Liver (tissue), 8 donors: ENCODE measurements at regions not wholly inside any gene's neighbourhood (a gene's known extent, or its start where the extent isn't known, plus 50 kb on each side); places are given as distances from the start of the nearest gene placed in this dataset.

Source experiments
- DNase-seq: peaks from one replicate; pipeline ENCODE4 v3.0.0-alpha.2; 2017; ENCODE audit warnings: low spot score
- H3K27ac ChIP-seq, 2 donors: one replicate each; pipeline ENCODE4 v1.7.0; 2013; ENCODE audit warnings: inconsistent platforms in 2 of 2, low read length in 2 of 2, control low read depth in 1 of 2, low read depth in 1 of 2, mild to moderate bottlenecking in 1 of 2
- H3K27me3 ChIP-seq, 4 donors: one replicate each; pipeline versions ENCODE4 v1.6.1 to v1.7.0; 2013; ENCODE audit warnings: low read length in 3 of 4, inconsistent platforms in 1 of 4, mild to moderate bottlenecking in 1 of 4, moderate library complexity in 1 of 4; ENCODE audit not compliant: control insufficient read depth in 4 of 4, insufficient read depth in 4 of 4
- H3K36me3 ChIP-seq, 4 donors: one replicate each; pipeline versions ENCODE4 v1.6.1 to v1.7.0; 2013; ENCODE audit warnings: low read length in 3 of 4, mild to moderate bottlenecking in 3 of 4, low read depth in 1 of 4, moderate library complexity in 1 of 4; ENCODE audit not compliant: control insufficient read depth in 4 of 4, insufficient read depth in 3 of 4
- H3K4me1 ChIP-seq, 4 donors: one replicate each; pipeline versions ENCODE4 v1.6.1 to v1.7.0; 2013; ENCODE audit warnings: low read length in 3 of 4, mild to moderate bottlenecking in 3 of 4, moderate library complexity in 1 of 4; ENCODE audit not compliant: control insufficient read depth in 4 of 4, insufficient read depth in 4 of 4
- H3K4me3 ChIP-seq, 3 donors: one replicate each; pipeline versions ENCODE4 v1.6.1 to v1.7.0; 2013; ENCODE audit warnings: low read length in 3 of 3, control low read depth in 1 of 3, low read depth in 1 of 3, mild to moderate bottlenecking in 1 of 3
- H3K9ac ChIP-seq, 2 donors: one replicate each; pipeline ENCODE4 v1.7.0; 2013; ENCODE audit warnings: low read length in 2 of 2, mild to moderate bottlenecking in 2 of 2, moderate library complexity in 2 of 2, control low read depth in 1 of 2, low read depth in 1 of 2
- H3K9me3 ChIP-seq, 4 donors: one replicate each; pipeline versions ENCODE4 v1.6.1 to v1.7.0; 2013; ENCODE audit warnings: low read length in 3 of 4; ENCODE audit not compliant: control insufficient read depth in 4 of 4
- CTCF ChIP-seq: fragments of 150-350 bp; IDR thresholded peaks from 2 replicates; pipeline ENCODE4 v1.5.1; 2017; ENCODE audit warnings: improper control_type of control experiment, low read depth, low read length; ENCODE audit not compliant: missing input control
- EGR1 ChIP-seq, 2 donors: IDR thresholded peaks; 2 replicates each; pipeline ENCODE4 v1.6.1; 2016 to 2018; ENCODE audit warnings: antibody characterized with exemption in 2 of 2, low read depth in 2 of 2
- FOXA1 ChIP-seq: IDR thresholded peaks from 2 replicates; pipeline ENCODE4 v1.6.1; 2016; ENCODE audit warnings: antibody characterized with exemption
- FOXA2 ChIP-seq: IDR thresholded peaks from 2 replicates; pipeline ENCODE4 v1.6.1; 2016; ENCODE audit warnings: antibody characterized with exemption
- HNF4A ChIP-seq, 2 donors: conservative IDR thresholded peaks; 2 replicates each; pipeline ENCODE4 v1.6.1; 2016; ENCODE audit warnings: antibody characterized with exemption in 2 of 2, mild to moderate bottlenecking in 2 of 2
- HNF4G ChIP-seq: IDR thresholded peaks from 2 replicates; pipeline ENCODE4 v1.6.1; 2016; ENCODE audit warnings: antibody characterized with exemption
- JUND ChIP-seq, 2 donors: IDR thresholded peaks; 2 replicates each; pipeline ENCODE4 v1.6.1; 2016; ENCODE audit warnings: antibody characterized with exemption in 2 of 2
- NR2F2 ChIP-seq: IDR thresholded peaks from 2 replicates; pipeline ENCODE4 v1.6.1; 2016; ENCODE audit warnings: antibody characterized with exemption
- RAD21 ChIP-seq, 2 donors: IDR thresholded peaks; 2 replicates each; pipeline ENCODE4 v1.6.1; 2016; ENCODE audit warnings: antibody characterized with exemption in 2 of 2, mild to moderate bottlenecking in 2 of 2
- SP1 ChIP-seq: IDR thresholded peaks from 2 replicates; pipeline ENCODE4 v1.6.1; 2018; ENCODE audit warnings: antibody characterized with exemption, mild to moderate bottlenecking
- WGBS: extraction: QIAGEN DNeasy Blood & Tissue Kit; methylation state at CpG from one replicate; pipeline ENCODE4 v1.1.7; 2013; 5-methylcytosine and 5-hydroxymethylcytosine counted together
- TF ChIP-seq, protein P1 (sequence below): IDR thresholded peaks from 2 replicates; pipeline ENCODE4 v1.6.1; 2016; ENCODE audit warnings: antibody characterized with exemption
- TF ChIP-seq, protein P2 (sequence below): IDR thresholded peaks from 2 replicates; pipeline ENCODE4 v1.6.1; 2016; ENCODE audit warnings: antibody characterized with exemption
- TF ChIP-seq, protein P3 (sequence below): IDR thresholded peaks from 2 replicates; pipeline ENCODE4 v1.6.1; 2016; ENCODE audit warnings: antibody characterized with exemption, mild to moderate bottlenecking
- TF ChIP-seq, protein P4 (sequence below): IDR thresholded peaks from 2 replicates; pipeline ENCODE4 v1.6.1; 2016; ENCODE audit warnings: antibody characterized with exemption
- donor health status: healthy.
- donor health status: healthy.
- donor health status: healthy.
- donor health status: healthy.
- donor health status: healthy.

GRCh38 chr5:87184605-87185004 lies 83.1 kb upstream of the RASA1 start:
- 80% methylated on average over 5 of the region's 5 CpGs for WGBS
- TF ChIP-seq JUND (IDR thresholded peaks at IDR 0.05) (no peak), HNF4A (conservative IDR thresholded peaks at IDR 0.05) (no peak), SP1 (no peak)
- Histone ChIP-seq H3K9me3 (no peaks in the 10 kb centered on the region), H3K4me1 (no peaks in the 10 kb centered on the region), H3K36me3 (no peaks in the 10 kb centered on the region), H3K9ac (no peak overlapping the region), H3K27ac (no peak overlapping the region), H3K27me3 (no peaks in the 10 kb centered on the region), H3K4me3 (no peak overlapping the region)
- no peak for DNase-seq

GRCh38 chr5:87185838-87186237 lies 81.8 kb upstream of the RASA1 start:
- H3K4me1 ChIP-seq, result no peaks in the 10 kb centered on the region
- H3K4me3 ChIP-seq, result no peak overlapping the region
- H3K9me3 ChIP-seq, result no peaks in the 10 kb centered on the region
- no peak for DNase-seq
- TF ChIP-seq FOXA2 (no peak), CTCF (no peak), HNF4G (no peak), FOXA1 (no peak), EGR1 (IDR thresholded peaks at IDR 0.05; ENCODE audit: low read depth in 2 of 2) (no peak), NR2F2 (no peak), SP1 (no peak), HNF4A (conservative IDR thresholded peaks at IDR 0.05) (no peak), RAD21 (IDR thresholded peaks at IDR 0.05) (no peak), JUND (IDR thresholded peaks at IDR 0.05) (no peak)
- TF ChIP-seq, protein P1, sequence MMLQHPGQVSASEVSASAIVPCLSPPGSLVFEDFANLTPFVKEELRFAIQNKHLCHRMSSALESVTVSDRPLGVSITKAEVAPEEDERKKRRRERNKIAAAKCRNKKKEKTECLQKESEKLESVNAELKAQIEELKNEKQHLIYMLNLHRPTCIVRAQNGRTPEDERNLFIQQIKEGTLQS, result no peak
- TF ChIP-seq, protein P2, sequence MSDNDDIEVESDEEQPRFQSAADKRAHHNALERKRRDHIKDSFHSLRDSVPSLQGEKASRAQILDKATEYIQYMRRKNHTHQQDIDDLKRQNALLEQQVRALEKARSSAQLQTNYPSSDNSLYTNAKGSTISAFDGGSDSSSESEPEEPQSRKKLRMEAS, result no peak
- TF ChIP-seq, protein P3, sequence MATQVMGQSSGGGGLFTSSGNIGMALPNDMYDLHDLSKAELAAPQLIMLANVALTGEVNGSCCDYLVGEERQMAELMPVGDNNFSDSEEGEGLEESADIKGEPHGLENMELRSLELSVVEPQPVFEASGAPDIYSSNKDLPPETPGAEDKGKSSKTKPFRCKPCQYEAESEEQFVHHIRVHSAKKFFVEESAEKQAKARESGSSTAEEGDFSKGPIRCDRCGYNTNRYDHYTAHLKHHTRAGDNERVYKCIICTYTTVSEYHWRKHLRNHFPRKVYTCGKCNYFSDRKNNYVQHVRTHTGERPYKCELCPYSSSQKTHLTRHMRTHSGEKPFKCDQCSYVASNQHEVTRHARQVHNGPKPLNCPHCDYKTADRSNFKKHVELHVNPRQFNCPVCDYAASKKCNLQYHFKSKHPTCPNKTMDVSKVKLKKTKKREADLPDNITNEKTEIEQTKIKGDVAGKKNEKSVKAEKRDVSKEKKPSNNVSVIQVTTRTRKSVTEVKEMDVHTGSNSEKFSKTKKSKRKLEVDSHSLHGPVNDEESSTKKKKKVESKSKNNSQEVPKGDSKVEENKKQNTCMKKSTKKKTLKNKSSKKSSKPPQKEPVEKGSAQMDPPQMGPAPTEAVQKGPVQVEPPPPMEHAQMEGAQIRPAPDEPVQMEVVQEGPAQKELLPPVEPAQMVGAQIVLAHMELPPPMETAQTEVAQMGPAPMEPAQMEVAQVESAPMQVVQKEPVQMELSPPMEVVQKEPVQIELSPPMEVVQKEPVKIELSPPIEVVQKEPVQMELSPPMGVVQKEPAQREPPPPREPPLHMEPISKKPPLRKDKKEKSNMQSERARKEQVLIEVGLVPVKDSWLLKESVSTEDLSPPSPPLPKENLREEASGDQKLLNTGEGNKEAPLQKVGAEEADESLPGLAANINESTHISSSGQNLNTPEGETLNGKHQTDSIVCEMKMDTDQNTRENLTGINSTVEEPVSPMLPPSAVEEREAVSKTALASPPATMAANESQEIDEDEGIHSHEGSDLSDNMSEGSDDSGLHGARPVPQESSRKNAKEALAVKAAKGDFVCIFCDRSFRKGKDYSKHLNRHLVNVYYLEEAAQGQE, result no peak
- TF ChIP-seq, protein P4, sequence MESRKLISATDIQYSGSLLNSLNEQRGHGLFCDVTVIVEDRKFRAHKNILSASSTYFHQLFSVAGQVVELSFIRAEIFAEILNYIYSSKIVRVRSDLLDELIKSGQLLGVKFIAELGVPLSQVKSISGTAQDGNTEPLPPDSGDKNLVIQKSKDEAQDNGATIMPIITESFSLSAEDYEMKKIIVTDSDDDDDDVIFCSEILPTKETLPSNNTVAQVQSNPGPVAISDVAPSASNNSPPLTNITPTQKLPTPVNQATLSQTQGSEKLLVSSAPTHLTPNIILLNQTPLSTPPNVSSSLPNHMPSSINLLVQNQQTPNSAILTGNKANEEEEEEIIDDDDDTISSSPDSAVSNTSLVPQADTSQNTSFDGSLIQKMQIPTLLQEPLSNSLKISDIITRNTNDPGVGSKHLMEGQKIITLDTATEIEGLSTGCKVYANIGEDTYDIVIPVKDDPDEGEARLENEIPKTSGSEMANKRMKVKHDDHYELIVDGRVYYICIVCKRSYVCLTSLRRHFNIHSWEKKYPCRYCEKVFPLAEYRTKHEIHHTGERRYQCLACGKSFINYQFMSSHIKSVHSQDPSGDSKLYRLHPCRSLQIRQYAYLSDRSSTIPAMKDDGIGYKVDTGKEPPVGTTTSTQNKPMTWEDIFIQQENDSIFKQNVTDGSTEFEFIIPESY, result no peak
- no peaks in the 10 kb centered on the region for H3K36me3 ChIP-seq
- no peak overlapping the region for H3K9ac ChIP-seq
- no peak overlapping the region for H3K27ac ChIP-seq
- H3K27me3 ChIP-seq, result no peaks in the 10 kb centered on the region
- WGBS, result 57% methylated on average over 3 of the region's 3 CpGs
